HG03520 (cell line): ENCODE measurements at regions not wholly inside any gene's neighbourhood (a gene's known extent, or its start where the extent isn't known, plus 50 kb on each side); places are given as distances from the start of the nearest gene placed in this dataset.

Experiments used
- ATAC-seq: cut with Tn5 transposase; IDR thresholded peaks from one replicate; pipeline ENCODE4 v1.9.1; 2021; ENCODE audit warnings: mild to moderate bottlenecking, moderate library complexity; ENCODE audit not compliant: unreplicated experiment

DNA sequence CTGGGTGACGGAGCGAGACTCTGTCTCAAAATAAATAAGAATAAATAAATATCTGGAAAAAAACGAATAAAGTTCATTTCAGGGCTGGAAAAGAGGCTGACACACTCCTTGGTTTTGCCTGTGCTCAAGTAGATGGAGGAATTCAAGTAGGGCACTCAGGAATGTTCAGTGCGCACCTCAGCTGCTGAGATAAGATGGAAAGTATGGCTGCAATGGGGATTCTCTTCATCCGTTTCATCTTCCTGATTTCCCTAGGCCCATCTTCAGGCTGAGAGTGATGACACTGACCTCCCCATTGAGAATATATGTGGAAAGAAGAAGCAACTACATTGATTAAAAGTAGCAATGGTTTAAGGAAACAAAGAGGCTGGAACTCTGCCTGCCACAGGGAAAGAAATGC is 130.5 kb upstream of the ZNF644 start:
- ATAC-seq, result no peak

DNA sequence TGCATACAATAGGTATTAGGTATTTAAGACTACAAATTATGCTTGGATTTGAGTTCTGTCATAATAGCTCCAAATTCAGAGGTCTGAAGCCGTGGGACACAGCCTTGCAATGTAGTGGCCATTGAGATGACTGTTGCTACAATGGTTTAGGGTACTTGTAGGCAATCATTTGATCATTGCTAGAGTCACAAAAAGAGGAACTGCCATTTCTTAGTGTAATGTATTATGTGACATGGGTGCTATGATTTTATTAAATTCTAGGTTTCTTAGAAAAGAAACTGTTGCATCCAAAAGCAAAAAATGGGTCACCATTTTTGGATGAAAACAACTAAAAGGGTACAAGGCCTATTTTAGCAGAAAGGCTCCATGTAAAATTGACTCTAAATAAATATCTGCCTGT is 129.9 kb upstream of the ZNF644 start:
- ATAC-seq, result no peak

- ATAC-seq, result no peak
Observed at GRCh38 chr1:91148641-91149069, 126.8 kb upstream of the ZNF644 start.

- no peak for ATAC-seq
Observed at GRCh38 chr1:91141858-91142257, 120.0 kb upstream of the ZNF644 start.

DNA sequence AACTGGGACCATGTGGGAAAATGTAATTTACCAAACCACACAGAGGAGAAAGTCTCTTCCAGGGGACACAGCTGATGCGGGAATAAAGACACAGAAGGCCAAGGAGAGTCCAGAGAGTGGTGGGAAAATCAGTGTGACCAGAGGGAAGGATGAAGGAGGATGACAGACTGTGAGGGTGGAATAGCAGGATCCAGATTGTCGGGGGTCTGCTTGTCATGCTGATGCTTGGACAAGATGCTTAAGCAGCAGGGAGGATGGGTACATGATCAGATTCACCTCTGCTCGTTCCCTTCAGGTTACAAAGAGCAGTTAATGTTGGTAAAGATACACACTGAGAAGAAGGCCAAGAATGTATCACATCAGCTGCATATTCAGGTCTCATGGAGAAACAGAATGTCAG is 117.1 kb upstream of the ZNF644 start:
- ATAC-seq, result no peak

DNA sequence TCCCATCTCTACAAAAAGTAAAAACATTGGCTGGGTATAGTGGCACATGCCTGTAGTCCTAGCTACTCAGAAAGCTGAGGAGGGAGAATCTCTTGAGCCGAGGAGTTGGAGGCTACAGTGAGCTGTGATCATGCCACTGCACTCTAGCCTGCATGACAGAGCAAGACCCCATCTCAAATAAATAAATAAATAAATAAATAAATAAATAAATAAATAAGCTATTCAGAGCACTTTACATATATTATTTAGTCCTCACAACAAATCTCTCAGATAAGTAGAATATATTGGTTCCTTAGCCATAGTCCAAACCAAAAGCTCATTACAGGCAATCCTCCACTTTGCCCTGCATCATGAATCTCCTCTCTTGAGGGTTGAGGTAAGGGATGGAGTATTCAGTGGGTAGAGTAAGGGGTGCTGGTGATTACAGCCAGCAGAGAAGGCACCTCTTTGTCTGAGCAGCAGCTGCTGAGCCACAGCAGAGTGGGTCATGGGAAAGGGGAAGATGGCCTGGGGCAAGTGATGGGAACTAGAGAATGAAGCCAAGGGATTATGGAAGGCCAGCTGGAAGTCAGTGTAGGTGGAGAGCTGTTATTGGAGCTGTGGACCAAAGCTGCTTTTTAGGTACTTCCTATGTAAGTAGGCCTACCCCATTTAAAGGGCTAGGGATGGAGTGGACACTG is 115.5 kb upstream of the ZNF644 start:
- no peak for ATAC-seq

- no peak for ATAC-seq
Observed at GRCh38 chr1:91135799-91136198, 114.0 kb upstream of the ZNF644 start.

DNA sequence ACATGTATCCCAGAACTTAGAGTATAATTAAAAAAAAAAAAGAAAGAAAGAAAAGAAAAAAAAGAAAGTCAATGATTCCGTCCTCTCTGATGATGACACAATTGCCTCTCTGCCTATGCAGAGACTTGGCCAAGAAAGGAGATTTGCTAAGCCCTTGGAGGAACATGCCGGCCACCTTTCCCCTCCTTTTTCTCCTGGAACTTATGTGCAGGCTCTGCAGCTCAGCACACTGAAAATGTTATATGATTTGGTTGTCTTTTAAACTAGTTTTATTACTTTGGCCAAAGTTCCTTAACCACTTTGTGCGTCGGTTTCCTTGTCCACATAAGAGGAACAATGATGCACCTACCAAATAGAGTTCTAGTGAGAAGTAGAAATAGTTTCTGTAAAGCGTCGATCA is 111.4 kb upstream of the ZNF644 start:
- ATAC-seq, result no peak

GRCh38 chr1:91130256-91130985 is 108.6 kb upstream of the ZNF644 start:
- no peak for ATAC-seq

GRCh38 chr1:91129458-91129857 is 107.6 kb upstream of the ZNF644 start:
- ATAC-seq, result no peak

- ATAC-seq, result no peak
Observed at GRCh38 chr1:91129017-91129416, 107.2 kb upstream of the ZNF644 start.

GRCh38 chr1:91124989-91125417 is 103.2 kb upstream of the ZNF644 start:
- ATAC-seq, result peak; percentile 65

DNA sequence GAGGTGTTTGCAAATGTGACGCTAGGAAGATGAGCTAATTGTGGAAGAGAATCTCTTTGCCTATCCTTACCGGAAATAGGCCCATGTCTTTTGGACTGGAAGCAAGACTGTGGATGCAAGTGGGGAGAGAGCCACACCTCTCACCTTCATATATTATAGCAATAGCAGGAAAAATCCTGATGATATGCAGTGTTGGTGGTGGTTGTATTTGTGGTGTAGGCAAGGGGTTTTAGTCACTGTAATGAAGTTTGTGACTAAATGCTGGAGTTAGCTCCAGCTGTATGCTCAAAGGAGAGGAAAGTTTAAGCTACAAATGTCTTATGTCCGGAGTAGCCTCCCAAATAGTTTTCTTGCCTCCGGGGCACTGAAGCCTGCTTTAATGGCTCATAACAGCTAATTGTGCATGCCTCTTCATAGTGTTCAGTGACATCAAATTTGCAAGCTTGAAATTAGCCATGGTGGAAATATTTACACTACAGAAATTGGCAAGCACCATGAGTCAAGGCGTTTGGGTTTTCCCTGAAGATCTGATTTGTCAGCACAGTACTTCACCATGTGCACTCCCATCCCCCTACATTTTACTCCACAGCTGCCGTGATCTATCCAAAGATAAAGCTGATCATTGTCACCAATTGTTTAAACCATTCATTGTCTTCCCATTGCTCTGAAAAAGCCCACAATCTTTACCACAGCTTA is 102.6 kb upstream of the ZNF644 start:
- ATAC-seq, result peak; percentile 36

DNA sequence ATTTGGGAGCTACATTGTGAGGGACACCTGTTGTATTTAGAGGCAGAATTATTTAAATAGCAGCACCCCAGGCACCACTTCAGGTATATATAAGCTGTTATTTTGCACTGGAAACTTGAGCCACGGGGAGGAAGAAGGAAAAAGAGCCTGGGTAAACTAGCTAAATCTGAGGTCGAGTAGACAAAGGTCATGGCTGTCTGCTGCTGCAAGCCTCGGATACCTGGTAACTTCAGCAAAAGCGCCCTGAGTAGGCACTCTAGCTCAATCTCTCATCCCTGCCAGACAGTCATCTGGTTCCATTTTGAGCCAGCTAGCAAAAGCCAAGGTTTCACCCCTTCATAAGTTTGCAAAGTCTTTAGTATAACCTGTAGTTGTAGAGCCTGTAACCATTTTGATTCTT is 101.9 kb upstream of the ZNF644 start:
- no peak for ATAC-seq

GRCh38 chr1:91123319-91123718 is 101.5 kb upstream of the ZNF644 start:
- ATAC-seq, result no peak

DNA sequence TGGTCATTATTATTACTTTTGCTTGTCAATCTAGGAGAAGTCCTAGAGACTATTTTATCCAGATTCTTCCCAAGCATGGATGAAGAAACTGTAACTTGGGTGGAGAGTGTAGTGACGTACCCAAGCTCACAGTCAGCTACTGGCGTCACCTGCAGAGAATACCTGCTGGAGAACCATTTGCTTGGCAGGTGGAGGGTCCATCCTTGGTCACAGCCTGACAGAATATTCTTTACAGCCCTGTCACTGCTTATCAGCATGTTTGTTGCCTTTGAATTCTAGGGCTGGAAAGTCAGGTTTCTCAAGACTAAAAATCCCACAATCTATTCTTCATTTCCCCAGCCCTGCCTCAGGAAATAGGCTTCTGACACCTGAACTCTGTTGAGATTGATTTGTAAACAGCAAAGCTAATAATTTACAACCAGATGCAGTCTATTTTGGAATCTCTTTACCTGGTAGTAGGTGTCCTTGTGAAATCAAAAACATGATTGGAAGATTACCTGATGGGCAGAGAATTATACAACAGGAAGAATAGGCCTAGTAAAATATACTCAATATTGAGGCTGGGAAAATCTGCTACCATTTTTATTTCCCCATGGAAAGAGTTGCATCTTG is 100.4 kb upstream of the ZNF644 start:
- no peak for ATAC-seq

DNA sequence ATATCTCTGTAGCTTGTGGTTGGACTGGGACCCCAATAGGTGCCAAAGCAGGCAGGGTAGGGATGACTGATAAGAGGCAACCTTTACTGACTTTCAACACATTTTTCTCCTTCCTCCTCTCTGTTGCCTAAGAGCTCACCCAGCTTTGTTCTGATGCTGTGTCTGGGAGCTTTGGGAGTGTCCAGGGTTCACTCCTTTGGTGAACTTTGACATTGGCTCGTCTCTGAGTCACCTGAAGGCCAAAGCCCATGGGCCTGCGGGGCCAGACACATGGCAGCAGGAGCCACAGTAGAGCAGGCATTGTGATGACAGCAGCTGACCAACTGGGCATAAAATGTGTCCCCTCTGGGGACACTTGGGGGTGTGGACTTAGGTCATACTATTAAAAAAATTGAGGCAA is 99.5 kb upstream of the ZNF644 start:
- no peak for ATAC-seq

DNA sequence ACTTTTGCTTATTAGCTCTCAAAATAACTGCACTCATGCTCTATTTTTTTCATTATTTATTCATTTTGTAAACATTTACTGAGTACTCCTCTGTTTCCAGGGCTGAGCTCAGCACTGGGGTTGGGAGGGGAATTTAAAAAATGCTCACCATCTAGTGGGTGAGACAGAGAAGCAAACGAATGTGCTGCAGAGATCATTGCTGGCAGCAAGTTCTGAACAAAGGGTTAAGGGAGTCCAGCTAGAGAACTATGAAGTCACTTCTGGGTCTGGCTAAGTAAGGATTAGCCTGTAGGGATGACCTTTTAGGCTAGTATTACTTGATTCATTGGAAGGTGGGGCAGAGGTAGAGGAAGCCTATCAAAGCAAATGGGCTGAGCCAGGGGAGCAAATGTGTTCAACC is 99.1 kb upstream of the ZNF644 start:
- no peak for ATAC-seq

- no peak for ATAC-seq
Observed at GRCh38 chr1:91120421-91120820, 98.6 kb upstream of the ZNF644 start.

DNA sequence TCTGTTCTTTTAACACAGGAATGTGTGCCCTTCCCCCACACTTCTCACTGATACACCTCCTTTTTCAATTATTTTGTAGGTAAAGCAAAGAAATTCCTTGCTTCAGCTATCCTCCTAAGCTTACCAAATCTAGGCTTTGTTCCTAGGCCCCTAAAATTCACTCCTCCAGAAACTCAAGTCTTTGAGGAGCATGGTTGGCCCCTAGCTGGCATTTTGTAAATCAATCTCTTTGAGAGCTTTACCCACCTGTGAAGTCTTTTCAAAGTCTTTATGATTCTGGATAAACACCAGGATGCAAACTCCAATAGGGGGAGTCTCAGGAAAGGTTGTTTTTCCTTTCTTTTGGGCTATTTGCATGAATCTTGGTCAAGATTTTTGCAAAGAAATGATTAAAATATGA is 82.9 kb upstream of the ZNF644 start:
- ATAC-seq, result no peak

DNA sequence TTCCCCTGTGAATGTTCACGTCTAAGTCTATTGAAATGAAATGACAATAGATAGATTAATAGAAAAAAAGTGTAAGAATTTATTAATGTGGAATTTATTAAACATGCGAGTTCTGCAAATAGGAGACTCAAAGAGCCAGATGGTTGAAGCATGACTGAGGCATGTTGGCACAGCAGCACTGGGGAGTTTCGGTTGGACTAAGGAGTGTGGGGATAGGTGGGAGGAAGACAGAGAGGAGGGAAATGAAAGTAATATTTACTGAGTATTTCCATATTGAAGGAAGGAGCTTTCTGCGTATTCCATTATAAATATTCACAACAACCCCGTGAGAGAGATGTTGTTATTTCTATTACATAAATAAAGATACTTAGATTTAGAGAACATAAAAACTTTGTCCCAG is 79.5 kb upstream of the ZNF644 start:
- ATAC-seq, result no peak
